ENCODE measurements at regions not wholly inside any gene's neighbourhood (a gene's known extent, or its start where the extent isn't known, plus 50 kb on each side); places are given as distances from the start of the nearest gene placed in this dataset.

GRCh38 chr4:34534916-34535315, 1709.4 kb downstream of the ARAP2 start:
- Histone ChIP-seq H3K4me1 (no peaks in the 10 kb centered on the region), H3K27ac (no peak overlapping the region), H3K4me3 (no peak overlapping the region), H3K4me2 (no peak overlapping the region), H3K9me3 (no peaks in the 10 kb centered on the region)
- ChIA-PET POLR2A (no interaction called here), CTCF (no interaction called here)
- no peak for DNase-seq (ENCODE audit: low read depth in 1 of 2, low spot score in 1 of 2)
- 74% methylated on average over 4 of the region's 4 CpGs for WGBS (ENCODE audit: missing lambda C conversion rate)
- FAIRE-seq = no peak
- ATAC-seq = no peak
- TF ChIP-seq SMC3 (IDR thresholded peaks at IDR 0.05) (no peak), CHD2 (IDR thresholded peaks at IDR 0.05; ENCODE audit: low read length, partially characterized antibody) (no peak), CEBPB (IDR thresholded peaks at IDR 0.05) (no peak), FOXS1 (CRISPR knock-in tag; IDR thresholded peaks at IDR 0.05) (no peak), NFE2L2 (conservative IDR thresholded peaks at IDR 0.05; ENCODE audit: low read length) (no peak), FOSL2 (IDR thresholded peaks at IDR 0.05) (no peak), FOSL2 (CRISPR knock-in tag; IDR thresholded peaks at IDR 0.05) (no peak), SREBF2 (IDR thresholded peaks at IDR 0.05) (no peak), FOSB (CRISPR knock-in tag; IDR thresholded peaks at IDR 0.05) (no peak), HDAC2 (IDR thresholded peaks at IDR 0.05) (no peak), ZFP36 (IDR thresholded peaks at IDR 0.05; ENCODE audit: borderline replicate concordance, partially characterized antibody) (no peak), MAX (IDR thresholded peaks at IDR 0.05) (no peak), CBX2 (IDR thresholded peaks at IDR 0.05; ENCODE audit: borderline replicate concordance, low read depth) (no peak)

- ChIA-PET CTCF (no interaction called here), POLR2A (no interaction called here)
- TF ChIP-seq MAFK (IDR thresholded peaks at IDR 0.05; ENCODE audit: partially characterized antibody) (no peak), CHD4 (IDR thresholded peaks at IDR 0.05; ENCODE audit: borderline replicate concordance) (no peak), PBX3 (IDR thresholded peaks at IDR 0.05) (no peak), SMC3 (IDR thresholded peaks at IDR 0.05) (no peak), HOXB13 (CRISPR knock-in tag; IDR thresholded peaks at IDR 0.05; ENCODE audit: low read depth) (no peak), ELK1 (IDR thresholded peaks at IDR 0.05; ENCODE audit: low read depth, low read length) (no peak), FOXS1 (CRISPR knock-in tag; IDR thresholded peaks at IDR 0.05) (no peak), ZSCAN20 (CRISPR knock-in tag; IDR thresholded peaks at IDR 0.05) (no peak)
- no peaks in the 10 kb centered on the region for H3K9me3 ChIP-seq
- no peak overlapping the region for H3K27ac ChIP-seq
- FAIRE-seq (no peak), ATAC-seq (no peak), DNase-seq (ENCODE audit: low read depth in 1 of 2, low spot score in 1 of 2) (no peak)
- no peak overlapping the region for H3K4me3 ChIP-seq
- no peaks in the 10 kb centered on the region for H3K4me1 ChIP-seq
- no peak overlapping the region for H3K4me2 ChIP-seq
- 21% methylated on average over 2 of the region's 2 CpGs for WGBS (ENCODE audit: missing lambda C conversion rate)
Measured at GRCh38 chr4:34566091-34566490, 1678.2 kb downstream of the ARAP2 start.

GRCh38 chr4:34572026-34572425, 1672.3 kb downstream of the ARAP2 start:
- WGBS (ENCODE audit: missing lambda C conversion rate) = 22% methylated on average over 3 of the region's 3 CpGs
- no peak overlapping the region for H3K4me3 ChIP-seq
- no peaks in the 10 kb centered on the region for H3K4me1 ChIP-seq
- DNase-seq (ENCODE audit: low read depth in 1 of 2, low spot score in 1 of 2) = no peak
- H3K27ac ChIP-seq = no peak overlapping the region
- H3K4me2 ChIP-seq = no peak overlapping the region
- TF ChIP-seq HOXB5 (CRISPR knock-in tag; IDR thresholded peaks at IDR 0.05) = no peak
- TF ChIP-seq CEBPB (IDR thresholded peaks at IDR 0.05) = no peak
- TF ChIP-seq CHD4 (IDR thresholded peaks at IDR 0.05; ENCODE audit: borderline replicate concordance) = no peak
- TF ChIP-seq POLR2AphosphoS2 (conservative IDR thresholded peaks at IDR 0.05; ENCODE audit: low read length) = no peak
- no peak for TF ChIP-seq JUN (IDR thresholded peaks at IDR 0.05)
- ChIA-PET POLR2A (no interaction called here), CTCF (no interaction called here)
- no peaks in the 10 kb centered on the region for H3K9me3 ChIP-seq
- no peak for FAIRE-seq
- no peak for ATAC-seq

GRCh38 chr4:34615315-34615714, 1629.0 kb downstream of the ARAP2 start:
- H3K9me3 ChIP-seq = no peaks in the 10 kb centered on the region
- no peak for DNase-seq (ENCODE audit: low read depth in 1 of 2, low spot score in 1 of 2)
- no peak overlapping the region for H3K27ac ChIP-seq
- no peak for FAIRE-seq
- no peak overlapping the region for H3K4me3 ChIP-seq
- no peak overlapping the region for H3K4me2 ChIP-seq
- no peak for ATAC-seq
- CTCF ChIA-PET = no interaction called here
- H3K4me1 ChIP-seq = no peaks in the 10 kb centered on the region
- POLR2A ChIA-PET = no interaction called here
- WGBS (ENCODE audit: missing lambda C conversion rate) = 38% methylated on average over 2 of the region's 3 CpGs
- TF ChIP-seq ATOH8 (CRISPR knock-in tag; IDR thresholded peaks at IDR 0.05; ENCODE audit: low read depth) (no peak), HOXA7 (CRISPR knock-in tag; IDR thresholded peaks at IDR 0.05) (no peak), KDM5A (IDR thresholded peaks at IDR 0.05) (no peak), TP53 (CRISPR knock-in tag; IDR thresholded peaks at IDR 0.05) (no peak), POLR2A (IDR thresholded peaks at IDR 0.05; ENCODE audit: low read length) (no peak), ZNF302 (CRISPR knock-in tag; IDR thresholded peaks at IDR 0.05) (no peak), ESRRA (IDR thresholded peaks at IDR 0.05; ENCODE audit: borderline replicate concordance, low read length) (no peak), SMC3 (IDR thresholded peaks at IDR 0.05) (no peak), MAX (IDR thresholded peaks at IDR 0.05) (no peak), CEBPB (IDR thresholded peaks at IDR 0.05) (no peak), USF2 (IDR thresholded peaks at IDR 0.05) (no peak), MAZ (IDR thresholded peaks at IDR 0.05; ENCODE audit: borderline replicate concordance, low read depth, low read length) (no peak)
